HG02840 (cell line): ENCODE measurements at regions not wholly inside any gene's neighbourhood (a gene's known extent, or its start where the extent isn't known, plus 50 kb on each side); places are given as distances from the start of the nearest gene placed in this dataset.
"Not testable (repeated sequence)": the region's sequence is repeated elsewhere in the genome, so short reads cannot be mapped to it uniquely, and the experiment has no call there.

Experiments used
- ATAC-seq: cut with Tn5 transposase; IDR thresholded peaks from one replicate; pipeline ENCODE4 v1.9.1; 2021; ENCODE audit warnings: mild to moderate bottlenecking, moderate library complexity, moderate number of reproducible peaks; ENCODE audit not compliant: unreplicated experiment, low FRiP score

DNA sequence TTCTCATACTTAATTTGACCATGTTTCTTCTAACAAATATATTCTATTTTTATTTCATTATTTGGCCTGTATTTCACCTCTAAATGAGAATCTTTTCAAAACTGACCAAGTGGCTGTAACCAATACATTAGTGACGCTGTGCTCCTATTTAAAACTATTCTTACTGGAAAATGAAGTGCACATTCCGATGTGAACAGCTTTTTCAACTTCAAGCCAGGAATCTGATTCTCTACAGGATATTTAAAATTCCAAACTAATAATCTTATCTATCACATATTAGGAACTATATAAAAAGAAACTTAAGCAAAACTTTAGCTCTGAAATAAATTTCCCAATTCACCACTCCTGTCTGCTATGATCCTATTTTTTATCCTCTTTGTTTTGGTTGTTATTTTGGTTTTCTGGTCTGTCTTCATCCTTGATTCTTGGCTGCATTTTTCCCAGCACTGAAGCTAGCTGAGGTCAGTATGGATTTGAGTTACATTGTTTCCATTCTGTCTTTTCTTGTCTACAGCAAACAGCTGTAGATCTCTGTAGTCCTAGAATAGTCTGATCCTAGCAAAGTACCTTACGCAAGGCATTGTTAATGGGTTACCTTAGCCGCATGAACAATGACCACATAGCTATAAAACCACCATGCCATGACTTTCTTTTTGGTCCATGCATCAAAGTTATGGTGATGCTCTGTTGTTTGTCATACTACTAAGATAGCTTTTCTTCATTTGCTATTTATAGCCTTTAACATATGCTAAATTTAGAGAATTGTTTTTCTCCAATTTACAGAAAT is 748.6 kb upstream of the SPRY2 start:
- no peak for ATAC-seq

DNA sequence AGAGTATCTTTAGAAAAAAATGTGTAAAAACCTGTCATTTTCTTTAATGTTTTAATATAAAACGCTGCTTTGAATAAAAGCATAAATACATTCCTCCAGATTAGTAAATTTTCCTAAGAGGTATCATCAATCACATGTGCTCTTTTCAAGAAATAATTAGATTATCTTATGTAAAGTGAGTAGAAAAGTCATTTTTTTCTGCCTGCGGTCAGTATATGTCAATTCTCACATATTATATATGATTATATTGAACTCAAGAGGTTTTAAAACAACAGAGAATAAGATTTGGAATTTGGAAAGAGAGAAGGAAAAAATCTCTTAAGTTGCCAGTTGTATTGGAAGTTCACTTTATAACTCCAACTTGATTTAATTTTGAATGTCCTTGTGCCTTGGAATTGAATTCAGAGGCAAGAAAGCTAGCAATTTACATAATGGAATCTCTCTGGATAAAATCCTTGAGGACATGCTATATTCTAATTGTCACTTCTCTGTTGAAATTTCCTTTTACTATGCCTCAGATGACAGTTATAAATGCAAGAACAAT is 740.1 kb upstream of the SPRY2 start:
- no peak for ATAC-seq

DNA sequence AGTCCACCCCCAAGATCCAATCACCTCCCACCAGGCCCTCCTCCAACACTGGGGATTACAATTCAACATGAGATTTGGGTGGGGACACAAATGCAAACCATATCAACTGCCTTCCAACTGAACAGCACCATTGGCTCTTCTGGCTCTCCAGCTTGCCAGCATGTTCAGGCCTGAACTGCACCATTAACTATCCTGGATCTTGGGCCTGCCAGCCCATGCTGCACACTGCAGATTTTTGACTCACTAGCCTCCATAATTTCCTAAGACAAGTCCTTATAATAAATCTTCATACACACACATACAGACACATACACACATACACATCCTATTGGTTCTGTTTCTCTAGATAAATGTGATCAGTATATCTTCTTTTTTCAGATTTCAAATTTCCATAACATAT is 737.1 kb upstream of the SPRY2 start:
- no peak for ATAC-seq

DNA sequence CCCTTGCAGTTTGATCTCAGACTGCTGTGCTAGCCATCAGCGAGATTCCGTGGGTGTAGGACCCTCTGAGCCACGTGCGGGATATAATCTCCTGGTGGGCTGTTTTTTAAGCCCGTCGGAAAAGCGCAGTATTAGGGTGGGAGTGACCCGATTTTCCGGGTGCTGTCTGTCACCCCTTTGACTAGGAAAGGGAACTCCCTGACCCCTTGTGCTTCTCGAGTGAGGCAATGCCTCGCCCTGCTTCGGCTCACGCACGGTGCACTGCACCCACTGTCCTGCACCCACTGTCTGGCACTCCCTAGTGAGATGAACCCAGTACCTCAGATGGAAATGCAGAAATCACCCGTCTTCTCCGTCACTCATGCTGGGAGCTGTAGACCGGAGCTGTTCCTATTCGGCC is 728.9 kb upstream of the SPRY2 start:
- ATAC-seq: not testable (repeated sequence)

DNA sequence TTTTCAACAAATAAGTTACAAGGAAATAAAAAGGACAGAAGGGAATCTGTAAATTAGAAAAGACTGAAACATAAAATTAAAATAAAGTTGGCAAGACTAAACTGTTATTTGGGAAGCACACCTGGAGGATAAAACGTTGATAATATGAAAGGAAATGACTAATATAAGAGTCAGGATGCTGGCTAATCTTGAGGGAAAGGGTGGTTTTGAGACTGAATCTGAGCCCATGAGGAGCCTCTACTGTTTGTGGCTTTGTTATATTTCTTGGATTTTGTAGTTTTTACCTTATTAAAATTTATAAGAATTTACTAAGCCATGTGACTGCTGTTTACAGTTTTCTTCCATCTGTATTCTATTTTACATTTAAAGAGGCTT is 718.0 kb upstream of the SPRY2 start:
- no peak for ATAC-seq

DNA sequence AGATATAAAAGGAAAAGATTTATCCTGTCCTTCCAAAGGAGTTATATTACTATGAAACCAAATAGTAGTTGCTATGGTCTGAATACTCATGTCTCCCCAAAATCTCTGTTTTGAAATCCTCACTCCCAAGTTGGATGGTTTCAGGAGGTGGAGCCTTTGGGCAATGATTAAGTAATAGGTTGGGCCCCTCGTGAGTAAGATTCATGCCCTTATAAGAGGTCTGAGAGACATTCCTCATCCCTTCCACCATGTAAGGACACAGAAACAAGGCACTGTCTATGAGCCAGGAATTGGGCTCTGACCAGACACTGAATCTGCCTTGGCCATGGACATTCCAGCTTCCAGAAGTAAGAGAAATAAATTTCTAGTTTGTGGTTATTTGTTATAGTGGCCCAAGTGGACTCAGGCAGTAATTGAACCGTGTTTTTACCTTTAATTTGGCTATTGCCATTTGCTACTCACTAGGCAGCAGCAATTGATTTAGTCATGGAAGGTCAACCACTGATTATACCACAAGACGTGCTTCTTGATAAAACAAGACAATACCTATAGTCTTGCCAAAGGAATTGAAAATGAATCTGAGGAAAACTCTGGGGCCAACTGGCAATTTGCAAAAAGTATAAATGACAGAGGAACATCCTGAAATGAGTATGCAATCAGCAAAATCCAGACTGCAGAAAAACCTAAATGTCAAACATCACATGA is 717.4 kb upstream of the SPRY2 start:
- ATAC-seq: no peak

DNA sequence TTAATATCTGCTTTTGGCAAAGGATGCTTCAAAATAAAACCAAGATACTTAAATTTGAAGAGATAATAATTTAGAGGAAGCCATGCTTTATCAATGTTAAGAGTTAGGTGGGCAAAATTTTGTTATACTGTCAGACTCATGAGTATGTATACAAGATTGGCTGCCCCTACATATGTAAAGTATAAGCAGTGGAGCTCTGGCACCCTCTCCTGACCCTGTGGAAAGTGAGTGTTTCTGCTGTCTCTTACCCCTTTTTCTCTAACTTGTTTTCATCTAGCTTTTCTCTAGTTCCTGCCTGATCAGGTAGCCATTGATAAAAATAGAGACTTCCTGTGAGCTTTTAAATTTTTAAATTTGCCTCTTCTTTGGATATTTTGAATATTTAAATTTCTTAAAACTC is 710.9 kb upstream of the SPRY2 start:
- no peak for ATAC-seq

DNA sequence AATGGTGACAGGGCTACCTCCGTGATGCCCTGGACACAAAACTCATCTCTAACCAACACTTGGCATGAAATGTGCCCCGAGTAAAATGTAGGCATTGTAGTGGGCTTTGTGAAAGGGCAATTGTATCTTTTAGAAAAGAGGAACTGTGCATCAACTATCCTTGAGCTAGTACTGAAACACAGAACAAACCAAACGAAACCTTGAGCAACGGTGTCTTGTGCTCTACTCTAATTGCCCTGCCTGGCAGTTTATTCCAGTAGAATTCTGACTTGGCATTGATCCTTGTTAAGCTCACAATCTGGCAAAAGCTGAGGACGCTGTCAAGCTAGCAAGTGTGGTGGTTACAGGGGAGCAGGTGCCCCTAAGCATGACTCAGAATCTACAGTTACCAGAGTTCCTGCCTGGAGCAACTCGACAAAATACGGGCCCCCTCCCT is 707.1 kb upstream of the SPRY2 start:
- ATAC-seq: no peak

DNA sequence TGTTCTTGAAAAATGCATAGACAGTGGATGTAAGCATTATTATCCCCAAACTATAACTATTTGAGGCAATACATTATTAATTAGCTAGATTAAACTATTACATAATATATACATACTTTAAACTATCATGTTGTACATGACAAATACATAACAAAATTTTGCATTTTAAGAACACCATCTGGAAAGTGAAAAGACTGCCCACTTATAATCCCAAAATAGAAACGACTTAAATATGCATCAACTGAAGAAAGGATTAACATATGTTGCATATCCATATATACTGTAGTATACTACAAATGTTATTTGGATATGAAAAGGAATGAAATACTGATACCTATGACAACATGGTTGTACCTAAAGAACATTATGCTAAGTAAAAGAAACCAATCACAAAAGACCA is 700.8 kb upstream of the SPRY2 start:
- ATAC-seq: no peak

DNA sequence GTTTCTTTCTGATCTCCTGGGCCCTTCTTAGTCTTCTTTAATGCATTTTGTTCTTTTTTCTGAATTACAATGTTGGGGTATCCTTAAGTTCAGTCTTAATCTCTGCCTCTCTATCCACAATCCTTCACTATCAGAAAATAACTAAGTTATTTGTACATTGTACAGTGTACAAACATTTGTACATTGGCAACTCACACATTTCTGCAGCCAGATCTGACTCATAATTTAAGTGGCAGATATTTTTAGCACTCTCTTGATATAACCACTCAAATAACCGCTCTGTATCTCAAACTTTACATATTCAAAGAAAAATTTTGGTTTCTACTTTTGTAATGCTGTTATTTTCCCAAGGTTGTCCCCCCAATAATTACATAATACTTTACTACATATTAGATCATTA is 691.1 kb upstream of the SPRY2 start:
- ATAC-seq: no peak

DNA sequence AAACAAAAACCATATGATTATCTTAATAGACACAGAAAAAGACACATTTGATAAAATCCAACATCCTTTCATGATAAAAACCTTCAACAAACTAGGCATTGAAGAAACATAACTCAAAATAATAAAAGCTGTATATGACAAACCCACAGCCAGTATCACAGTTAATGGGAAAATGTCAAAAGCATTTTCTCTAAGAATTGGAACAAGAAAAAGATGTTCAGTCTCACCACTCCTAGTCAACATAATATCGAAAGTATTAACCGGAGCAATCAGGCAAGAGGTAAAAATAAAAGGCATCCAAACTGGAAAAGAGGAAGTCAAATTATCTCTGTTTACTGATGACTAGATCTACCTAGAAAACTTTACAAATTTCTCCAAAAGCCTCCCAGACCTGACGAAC is 684.2 kb upstream of the SPRY2 start:
- no peak for ATAC-seq

DNA sequence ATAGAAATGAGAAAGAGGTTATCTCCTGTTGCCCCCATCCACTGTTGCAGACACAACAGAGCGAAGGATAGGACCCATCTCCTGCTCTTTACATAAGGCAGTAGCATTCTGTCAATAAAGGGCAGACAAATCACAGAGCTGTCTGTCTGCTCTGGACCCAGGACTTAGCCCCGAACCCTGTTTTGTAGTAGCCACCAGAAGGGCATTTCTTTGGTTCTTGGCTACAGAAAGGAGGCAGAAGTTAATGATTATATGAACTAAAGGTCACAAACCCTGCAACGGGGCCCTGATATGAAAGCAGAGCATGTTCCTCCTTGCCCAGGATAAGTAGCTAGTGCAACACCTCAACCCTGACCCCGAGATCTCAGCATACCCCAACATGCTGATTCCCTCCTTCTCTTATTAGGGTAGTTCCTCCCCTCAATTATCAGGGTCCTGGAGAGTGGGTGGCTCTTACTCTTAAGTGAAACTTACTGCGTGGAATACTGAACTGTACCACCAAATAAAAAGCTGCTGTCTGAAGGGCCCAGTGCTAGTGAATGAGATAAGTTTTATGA is 680.4 kb upstream of the SPRY2 start:
- ATAC-seq: no peak

DNA sequence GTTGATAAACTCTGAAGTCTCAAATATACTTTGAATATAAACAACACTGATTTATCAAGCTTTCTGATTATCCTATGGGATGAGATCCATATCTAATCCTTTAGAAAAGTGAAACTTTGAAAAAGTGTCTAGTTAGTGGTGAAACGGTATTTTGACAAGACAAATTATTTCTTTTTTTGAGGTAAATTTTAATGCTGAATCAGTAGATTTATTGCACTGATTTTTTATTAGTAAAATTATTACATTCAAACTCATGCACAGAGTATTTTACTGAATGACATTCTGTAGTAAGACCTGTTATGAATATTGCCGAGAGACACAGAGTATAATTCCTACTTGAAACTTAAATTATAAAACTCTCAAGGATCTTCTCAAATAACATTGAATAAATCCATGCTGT is 679.1 kb upstream of the SPRY2 start:
- ATAC-seq: no peak

DNA sequence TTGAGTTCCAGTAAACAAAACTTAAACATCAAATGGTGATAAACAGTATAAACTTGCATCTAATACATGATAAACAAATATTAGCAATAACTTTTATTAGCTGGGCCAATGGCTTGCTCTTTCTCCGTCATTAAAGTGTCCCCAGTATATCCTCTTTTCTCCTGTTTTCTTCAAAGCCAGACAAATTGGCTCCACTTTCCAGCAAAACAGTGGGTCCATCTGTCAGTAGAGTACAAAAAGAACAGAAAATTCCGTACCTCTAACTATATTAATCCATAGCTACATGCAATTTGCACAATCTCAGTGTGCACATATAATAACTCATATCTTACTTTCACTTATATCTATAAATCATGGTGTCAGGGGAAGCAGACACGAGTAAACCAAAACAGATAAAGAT is 678.0 kb upstream of the SPRY2 start:
- ATAC-seq: no peak

DNA sequence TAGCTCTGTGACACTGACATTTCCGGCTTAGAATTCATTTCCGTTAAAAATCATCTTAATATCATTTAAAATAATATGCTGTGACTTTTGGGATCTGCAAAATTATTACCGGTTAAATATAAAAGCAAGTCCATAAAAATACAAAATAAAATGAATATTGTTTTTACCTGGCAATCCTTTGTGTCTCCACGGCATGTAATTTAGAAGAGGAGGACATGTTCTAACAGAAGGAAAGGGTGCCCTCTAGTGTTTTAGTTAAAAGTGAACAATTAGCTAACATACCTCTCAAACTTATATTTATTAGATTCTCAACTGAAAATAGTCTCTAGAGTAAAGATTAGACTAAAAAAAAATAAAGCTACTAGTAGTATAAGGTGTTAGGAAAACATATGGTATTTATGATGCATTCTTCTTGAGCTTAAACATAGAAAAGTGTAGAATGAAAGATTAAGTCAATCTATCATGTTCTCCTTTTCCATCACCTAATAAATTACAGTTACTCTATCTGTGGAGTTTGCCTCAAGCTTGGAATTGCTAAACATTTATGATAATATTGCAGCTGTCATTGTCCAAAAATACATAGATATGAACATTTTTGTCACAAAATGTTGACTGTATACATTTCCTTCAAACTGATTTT is 676.7 kb upstream of the SPRY2 start:
- no peak for ATAC-seq

DNA sequence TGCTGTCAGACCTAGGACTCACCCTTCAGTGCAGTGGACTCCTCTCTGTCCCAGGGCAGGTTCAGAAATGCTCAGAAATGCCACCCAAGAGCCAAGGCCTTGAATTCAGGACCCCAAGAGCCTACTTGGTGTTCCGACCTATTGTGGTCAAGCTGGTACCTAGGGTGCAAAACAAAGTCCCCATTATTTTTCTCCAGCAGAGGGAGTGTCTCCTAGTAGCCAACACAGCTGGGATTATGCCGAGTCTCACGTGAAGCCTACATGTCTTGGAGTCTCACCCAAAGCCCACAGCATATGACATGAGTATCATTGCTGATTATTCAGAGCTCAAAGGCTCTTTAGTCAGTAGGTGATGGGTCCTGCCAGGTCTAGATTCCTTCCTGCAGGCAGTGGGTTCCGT is 671.1 kb upstream of the SPRY2 start:
- no peak for ATAC-seq

DNA sequence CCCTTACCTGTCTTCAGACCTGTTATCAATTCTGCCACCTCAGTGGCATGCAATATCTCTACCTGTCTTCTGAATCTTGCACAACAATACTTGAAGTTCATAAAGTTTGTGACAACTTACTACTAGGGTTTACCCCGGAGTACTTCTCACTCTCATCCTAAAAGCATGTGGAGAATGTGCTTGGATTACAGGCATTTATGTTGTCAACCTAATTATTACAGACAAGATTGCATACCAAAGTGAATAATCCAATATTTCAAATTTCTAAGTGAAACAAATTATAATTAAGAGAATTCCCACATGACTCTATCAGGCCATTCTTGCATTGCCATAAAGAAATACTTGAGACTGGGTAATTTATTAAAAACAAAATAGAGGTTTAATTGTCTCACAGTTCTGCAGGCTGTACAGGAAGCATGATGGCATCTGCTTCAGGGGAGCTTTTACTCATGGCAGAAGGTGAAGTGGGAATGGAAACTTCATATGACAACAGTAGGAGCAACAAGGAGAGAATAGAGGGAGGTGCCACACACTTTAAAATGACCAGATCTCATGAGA is 661.0 kb upstream of the SPRY2 start:
- ATAC-seq: no peak

DNA sequence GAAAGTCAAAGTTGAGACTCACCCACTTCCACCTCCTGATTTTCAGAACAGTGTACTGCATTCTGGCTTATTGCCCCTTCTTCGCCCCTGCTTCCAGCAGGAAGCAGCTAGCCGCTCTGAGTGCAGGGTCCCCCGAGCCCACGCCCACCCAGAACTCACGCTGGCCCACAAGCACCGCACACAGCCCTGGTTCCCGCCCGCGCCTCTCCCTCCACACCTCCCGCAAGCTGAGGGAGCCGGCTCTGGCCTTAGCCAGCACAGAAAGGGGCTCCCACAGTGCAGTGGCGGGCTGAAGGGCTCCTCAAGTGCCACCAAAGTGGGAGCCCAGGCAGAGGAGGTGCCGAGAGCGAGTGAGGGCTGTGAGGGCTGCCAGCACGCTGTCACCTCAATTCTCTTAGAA is 657.7 kb upstream of the SPRY2 start:
- ATAC-seq: not testable (repeated sequence)

DNA sequence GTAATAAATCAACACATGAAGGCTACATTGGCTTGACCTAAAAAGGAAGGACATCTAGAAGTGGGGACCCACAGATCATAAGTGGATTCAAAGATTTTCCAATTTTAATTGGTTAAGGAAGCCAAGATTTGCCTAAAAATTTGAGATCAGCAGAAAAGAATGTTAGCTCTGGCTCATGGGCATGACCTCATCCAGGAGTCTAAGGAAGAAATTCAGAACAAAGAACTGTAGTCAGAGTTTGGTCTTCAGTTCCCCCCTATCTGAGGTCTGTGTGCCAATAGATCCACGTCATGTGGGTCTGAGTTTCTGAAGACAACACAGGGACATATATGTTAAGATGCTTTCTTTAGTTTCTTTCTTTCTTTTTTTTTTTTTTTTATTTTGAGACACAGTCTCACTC is 648.8 kb upstream of the SPRY2 start:
- ATAC-seq: no peak

DNA sequence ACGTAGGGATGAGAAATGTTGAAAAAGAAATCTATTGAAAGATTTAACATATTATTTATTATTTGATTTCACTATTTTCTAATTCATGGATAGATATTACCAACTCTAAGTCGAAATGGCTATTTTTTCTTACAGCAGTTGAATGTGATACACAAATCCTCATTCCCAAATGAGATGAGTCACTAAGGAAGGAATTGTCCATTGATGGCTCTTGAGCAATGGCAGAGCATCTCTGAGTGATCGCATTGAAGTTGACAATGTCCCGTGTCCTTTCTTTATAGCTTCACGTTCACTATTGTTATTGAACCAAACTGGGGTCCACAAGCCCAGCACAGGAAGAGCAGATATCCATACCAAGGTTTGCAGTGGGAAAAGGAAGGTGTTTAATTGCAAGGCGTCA is 648.3 kb upstream of the SPRY2 start:
- no peak for ATAC-seq
